ENCODE measurements at regions not wholly inside any gene's neighbourhood (a gene's known extent, or its start where the extent isn't known, plus 50 kb on each side); places are given as distances from the start of the nearest gene placed in this dataset.

- Histone ChIP-seq H3K9me3 (no peaks in the 10 kb centered on the region), H3K27ac (no peak overlapping the region), H3K4me3 (no peak overlapping the region), H3K36me3 (no peaks in the 10 kb centered on the region), H3K4me1 (peaks cover 0 to 37% of the 10 kb centered on the region in 2 donors), H3K27me3 (no peaks in the 10 kb centered on the region)
- no peak for DNase-seq (ENCODE audit: low spot score)
- no peak for TF ChIP-seq CTCF (IDR thresholded peaks at IDR 0.05)
These were observed 60.6 kb upstream of the GATA2 start for GRCh38 chr3:128553560-128553959.

DNA sequence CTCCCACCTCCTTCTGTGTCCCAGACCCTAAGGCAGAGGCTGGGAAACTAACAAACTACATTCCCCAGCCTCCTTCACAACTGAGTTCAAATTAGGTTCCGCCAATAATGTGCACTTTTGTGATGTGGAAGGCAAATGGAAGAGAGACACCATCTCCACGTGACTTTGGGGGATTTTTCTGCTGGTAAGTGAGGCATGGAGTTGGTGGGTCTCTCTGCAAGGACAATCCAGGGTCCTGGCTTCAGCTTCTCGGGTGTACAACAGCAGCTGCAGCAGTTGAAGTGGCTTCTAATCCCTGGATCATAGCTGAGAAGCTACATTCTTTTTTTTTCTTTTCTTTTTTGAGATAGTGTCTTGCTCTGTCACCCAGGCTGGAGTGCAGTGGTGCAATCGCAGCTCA, 58.9 kb upstream of the GATA2 start:
- H3K4me3 ChIP-seq: no peak overlapping the region
- DNase-seq (ENCODE audit: low spot score): peak; percentile 26
- H3K27me3 ChIP-seq: no peaks in the 10 kb centered on the region
- peaks cover 0 to 50% of the 10 kb centered on the region in 2 donors for H3K4me1 ChIP-seq
- no peaks in the 10 kb centered on the region for H3K9me3 ChIP-seq
- TF ChIP-seq CTCF (IDR thresholded peaks at IDR 0.05): no peak
- H3K36me3 ChIP-seq: no peaks in the 10 kb centered on the region
- no peak overlapping the region for H3K27ac ChIP-seq

DNA sequence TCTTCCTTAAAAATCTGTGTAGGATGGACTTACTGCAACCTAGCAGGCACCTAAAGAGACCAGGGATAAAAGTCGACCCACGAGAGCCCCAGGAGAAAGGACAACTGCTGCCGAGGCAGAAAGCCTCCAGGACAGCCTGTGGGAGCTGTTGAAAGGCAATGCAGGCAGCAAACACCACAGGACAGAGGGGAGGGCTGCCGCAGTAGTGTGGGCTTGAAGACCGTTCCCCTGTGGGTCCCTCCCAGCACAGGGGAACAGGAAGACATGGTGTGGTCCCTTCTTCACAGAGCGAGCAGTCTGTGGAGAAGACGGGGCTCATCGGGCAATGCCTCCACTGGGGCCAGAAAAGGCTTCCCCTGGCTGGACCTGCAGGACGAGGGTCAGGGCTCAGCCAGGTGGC, 58.5 kb upstream of the GATA2 start:
- peak; percentile 50 for DNase-seq (ENCODE audit: low spot score)
- Histone ChIP-seq H3K36me3 (no peaks in the 10 kb centered on the region), H3K27ac (no peak overlapping the region), H3K4me1 (peaks cover 0 to 50% of the 10 kb centered on the region in 2 donors), H3K4me3 (no peak overlapping the region), H3K27me3 (no peaks in the 10 kb centered on the region), H3K9me3 (no peaks in the 10 kb centered on the region)
- TF ChIP-seq CTCF (IDR thresholded peaks at IDR 0.05): no peak

GRCh38 chr3:128550471-128551126, 57.6 kb upstream of the GATA2 start:
- Histone ChIP-seq H3K9me3 (no peaks in the 10 kb centered on the region), H3K4me3 (no peak overlapping the region), H3K27me3 (no peaks in the 10 kb centered on the region), H3K36me3 (no peaks in the 10 kb centered on the region), H3K27ac (no peak overlapping the region), H3K4me1 (peaks cover 0 to 42% of the 10 kb centered on the region in 2 donors)
- no peak for TF ChIP-seq CTCF (IDR thresholded peaks at IDR 0.05)
- peak; percentile 51 for DNase-seq (ENCODE audit: low spot score)

GRCh38 chr3:128550113-128550440, 57.1 kb upstream of the GATA2 start:
- no peaks in the 10 kb centered on the region for H3K27me3 ChIP-seq
- no peaks in the 10 kb centered on the region for H3K36me3 ChIP-seq
- no peaks in the 10 kb centered on the region for H3K9me3 ChIP-seq
- DNase-seq (ENCODE audit: low spot score): no peak
- peak overlapping the region in 1 of 2 donors; percentile 33 for H3K27ac ChIP-seq
- TF ChIP-seq CTCF (IDR thresholded peaks at IDR 0.05): no peak
- H3K4me1 ChIP-seq: peaks cover 0 to 39% of the 10 kb centered on the region in 2 donors
- H3K4me3 ChIP-seq: no peak overlapping the region

All from right atrium auricular region (tissue), 2 donors.